ENCODE measurements at regions not wholly inside any gene's neighbourhood (a gene's known extent, or its start where the extent isn't known, plus 50 kb on each side); places are given as distances from the start of the nearest gene placed in this dataset.
"Not testable (repeated sequence)": the region's sequence is repeated elsewhere in the genome, so short reads cannot be mapped to it uniquely, and the experiment has no call there.

DNA sequence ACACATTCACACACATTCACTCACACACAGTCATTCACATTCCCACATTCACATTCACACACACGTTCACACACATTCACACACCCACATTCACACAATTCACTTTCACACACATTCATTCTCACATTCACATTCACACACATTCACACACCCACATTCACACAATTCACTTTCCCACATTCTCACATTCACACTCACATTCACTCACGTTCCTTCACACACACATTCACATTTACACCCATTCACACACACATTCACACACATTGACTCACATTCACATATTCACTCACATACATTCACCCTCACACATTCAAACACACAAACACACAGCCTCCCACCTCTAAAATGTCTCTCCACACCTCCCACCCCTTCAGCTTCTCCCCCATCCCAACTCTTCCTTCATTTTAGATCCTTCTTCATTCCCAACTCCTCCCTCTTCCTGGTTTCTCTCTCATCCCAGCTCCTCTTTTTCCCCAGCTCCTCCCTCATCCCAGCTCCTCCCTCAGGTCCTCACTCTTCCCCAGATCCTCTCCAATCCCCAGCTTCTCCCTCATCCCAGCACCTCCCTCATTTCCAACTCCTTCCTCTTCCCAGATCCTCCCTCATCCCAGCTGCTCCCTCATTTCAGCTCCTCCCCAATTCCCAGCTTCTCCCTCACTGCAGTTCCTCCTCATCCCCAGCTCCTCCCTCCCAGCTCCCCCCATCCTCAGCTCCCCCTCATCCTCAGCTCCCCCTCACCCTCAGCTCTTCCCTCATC, 111.0 kb downstream of the FAM53A start:
- no peak for DNase-seq (ENCODE audit: low read depth in 1 of 2, low spot score in 1 of 2)

DNA sequence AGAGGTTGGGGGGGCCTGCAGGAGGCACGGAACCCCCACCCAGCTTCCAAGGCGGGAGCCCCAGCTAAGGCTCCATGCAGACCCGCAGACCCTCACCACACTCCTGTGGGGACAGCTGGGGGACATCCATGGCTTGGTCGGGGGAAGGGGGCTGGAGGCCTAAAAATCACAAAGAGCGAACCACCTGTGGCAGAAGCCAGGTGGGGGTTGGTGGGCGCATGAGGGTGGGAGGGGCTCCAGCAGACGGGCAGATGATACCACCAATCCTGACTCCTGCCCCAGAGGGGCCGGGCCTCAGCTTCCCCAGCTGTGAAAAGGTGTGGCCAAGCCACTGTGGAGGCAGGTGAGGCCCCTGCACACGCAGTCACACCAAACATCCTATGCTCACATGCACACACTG, 111.6 kb downstream of the FAM53A start:
- DNase-seq (ENCODE audit: low read depth in 1 of 2, low spot score in 1 of 2) = no peak

DNA sequence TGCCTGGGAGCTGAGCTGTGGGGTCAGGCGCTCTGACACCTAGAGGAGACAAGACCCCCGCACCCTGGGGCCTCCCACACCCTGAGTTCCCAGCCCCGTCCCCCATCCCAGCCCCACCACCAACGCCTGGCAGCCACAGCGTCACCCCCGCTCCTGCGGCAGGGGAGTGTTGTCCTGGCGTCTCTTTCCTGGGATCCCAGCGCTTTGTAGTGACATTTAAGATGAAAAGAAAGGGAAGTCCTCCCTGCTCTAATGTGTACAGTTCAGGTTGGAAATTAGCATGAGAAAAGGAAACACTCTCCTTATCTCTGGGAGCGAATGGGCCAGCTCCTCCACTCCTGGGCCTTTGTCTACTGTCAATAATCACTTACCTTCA, 112.1 kb downstream of the FAM53A start:
- DNase-seq (ENCODE audit: low read depth in 1 of 2, low spot score in 1 of 2) = no peak

DNA sequence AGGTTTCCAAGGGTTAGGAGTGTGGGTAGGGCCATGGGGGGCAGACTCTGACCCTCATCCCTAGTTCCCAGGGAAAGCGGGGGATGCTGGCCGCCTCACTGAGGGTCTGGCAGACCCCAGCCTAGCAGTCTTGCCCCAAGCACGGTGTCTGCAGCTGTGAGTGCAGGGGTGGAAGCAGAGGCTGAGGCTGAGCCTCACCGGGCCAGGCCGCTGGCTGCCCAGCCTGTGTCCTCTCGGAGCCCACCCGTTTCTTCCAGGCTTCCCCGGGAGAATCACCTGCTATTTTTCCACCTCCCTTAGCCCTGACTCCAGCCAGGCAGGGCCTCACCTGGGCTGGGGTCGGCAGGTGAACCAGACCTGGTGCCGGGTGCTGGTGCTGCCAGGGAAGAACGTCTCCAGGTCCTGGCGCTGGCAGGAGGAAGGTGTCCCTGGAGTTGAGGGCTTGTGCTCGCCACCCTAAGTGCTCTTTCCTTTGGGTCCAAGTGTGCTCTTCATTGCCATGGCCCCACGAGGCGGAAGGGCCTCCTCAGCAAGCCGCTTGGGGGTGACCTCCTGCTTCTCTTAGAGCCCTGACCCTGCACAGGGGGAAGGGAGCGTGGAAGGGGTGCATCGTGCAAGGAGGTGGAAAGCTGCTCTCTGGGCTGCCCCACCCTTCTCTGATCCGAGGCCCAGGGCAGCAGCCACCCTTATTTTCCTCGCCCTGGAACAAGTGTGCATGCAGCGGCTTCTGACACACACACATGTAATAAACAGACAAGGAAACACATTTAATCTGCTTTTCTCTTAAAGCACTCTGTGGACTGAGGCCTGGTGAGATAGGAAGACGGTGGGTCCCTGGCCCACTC, 112.7 kb downstream of the FAM53A start:
- DNase-seq (ENCODE audit: low read depth in 1 of 2, low spot score in 1 of 2) = no peak

DNA sequence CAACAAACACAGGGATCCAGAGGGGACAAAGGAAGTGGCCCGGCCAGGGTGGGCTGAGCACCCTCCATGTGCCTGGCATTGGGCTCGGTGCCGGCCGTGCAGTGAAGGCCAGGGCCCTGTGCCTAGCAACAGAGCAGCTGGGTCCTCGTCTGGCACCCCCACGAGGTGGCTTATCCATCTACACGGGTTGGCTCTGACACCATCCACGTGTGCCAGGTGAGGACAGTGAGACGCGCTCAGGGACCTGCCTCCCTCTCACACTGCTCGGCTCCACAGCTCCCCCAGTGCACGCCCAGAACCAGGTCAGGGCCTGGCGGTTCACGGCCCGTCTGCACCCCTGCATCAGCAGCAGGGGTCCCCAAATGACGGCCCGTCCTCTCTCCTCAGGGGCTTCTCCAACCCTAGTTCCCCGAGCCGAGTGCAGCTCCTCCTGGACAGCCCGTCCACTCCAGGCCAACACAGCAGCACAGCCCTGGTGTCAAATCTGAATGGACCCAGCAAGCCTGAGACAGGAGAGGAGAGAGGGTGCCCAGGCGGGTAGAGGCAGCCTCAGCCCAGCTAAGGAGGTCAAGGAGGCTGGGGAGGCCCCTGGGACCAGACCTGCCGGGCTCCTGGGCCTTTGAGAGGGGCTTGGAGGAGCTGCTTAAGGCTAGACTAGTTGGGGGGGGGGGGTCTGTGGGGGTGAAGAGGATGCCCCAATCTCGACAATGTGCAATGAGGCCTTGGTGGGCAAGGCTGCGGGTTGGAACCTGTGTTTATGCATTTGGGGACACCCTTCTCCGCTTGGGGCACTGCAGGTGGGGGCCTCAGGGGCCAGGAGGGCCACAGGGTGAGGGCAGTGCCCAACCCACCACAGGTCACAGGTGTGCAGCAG, 113.6 kb downstream of the FAM53A start:
- no peak for DNase-seq (ENCODE audit: low read depth in 1 of 2, low spot score in 1 of 2)

DNA sequence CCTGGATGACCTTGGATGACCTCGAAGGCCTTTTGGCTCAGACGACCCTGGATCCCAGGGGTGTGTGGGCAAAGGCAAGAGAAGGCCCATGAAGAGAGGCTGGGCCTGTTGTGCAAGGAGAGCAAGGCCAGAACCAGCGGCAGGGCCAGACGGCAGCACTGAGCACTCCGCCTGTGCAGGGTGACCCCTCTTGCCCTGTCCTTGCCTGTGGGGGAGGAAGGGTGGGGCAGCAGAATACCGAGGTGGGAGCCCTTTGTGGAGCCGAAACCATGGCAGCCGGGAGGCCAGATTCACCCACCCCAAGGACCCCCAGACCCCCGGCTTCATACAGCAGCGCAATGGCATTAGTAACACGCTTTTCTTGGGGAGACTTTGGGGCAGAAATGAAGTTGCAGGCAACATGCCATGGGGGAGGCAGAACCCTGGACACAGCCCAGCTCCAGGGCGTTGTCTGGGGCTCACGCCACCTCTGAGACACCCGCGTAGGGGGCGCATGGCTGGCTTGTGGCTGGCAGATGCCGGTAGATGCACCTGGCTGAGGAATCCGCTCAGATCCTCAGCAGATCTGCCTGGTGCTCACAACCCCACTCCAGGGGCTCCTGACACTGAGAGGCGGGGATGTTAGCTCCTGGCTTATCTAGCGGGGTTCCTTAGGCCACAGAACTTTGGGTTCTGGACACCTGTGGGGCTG, 114.5 kb downstream of the FAM53A start:
- no peak for DNase-seq (ENCODE audit: low read depth in 1 of 2, low spot score in 1 of 2)

GRCh38 chr4:1568855-1569460, 115.2 kb downstream of the FAM53A start:
- no peak for DNase-seq (ENCODE audit: low read depth in 1 of 2, low spot score in 1 of 2)

DNA sequence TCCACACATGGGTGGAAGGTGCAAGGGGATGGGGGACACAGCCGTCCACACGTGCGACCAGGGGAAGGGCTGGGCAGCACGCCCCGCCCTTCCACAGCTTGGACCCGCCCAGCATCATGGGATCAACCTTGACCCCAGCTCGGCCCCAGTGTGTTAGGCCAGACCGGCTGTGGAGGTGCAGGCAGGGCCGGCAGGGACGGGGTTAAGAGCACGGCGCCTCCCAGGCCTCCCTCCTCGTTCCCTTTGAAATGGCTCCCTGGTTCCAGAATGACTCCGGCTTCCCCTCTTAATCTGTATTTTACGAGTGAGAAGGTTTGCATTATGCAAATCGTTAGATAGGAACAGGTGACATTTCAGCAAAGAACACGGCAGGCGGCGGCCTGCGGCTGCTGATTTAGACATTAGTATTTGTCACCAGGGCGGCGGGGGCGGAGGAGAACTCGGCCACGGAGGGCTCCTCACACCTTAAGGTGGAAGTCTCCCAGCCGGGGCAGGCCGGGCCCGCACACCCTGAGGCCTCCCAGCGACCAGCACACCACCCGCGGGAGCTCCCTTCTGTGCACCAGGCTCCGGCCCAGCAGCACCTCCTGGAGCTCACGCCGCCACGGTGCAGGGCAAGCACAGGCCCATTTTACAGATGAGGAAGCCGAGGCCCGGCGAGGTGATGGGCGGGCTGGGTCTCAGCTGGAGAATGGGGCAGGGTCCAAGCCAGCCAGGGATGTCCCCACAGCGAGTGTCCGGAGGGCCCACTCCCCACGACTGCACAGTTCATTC, 116.1 kb downstream of the FAM53A start:
- no peak for DNase-seq (ENCODE audit: low read depth in 1 of 2, low spot score in 1 of 2)

DNA sequence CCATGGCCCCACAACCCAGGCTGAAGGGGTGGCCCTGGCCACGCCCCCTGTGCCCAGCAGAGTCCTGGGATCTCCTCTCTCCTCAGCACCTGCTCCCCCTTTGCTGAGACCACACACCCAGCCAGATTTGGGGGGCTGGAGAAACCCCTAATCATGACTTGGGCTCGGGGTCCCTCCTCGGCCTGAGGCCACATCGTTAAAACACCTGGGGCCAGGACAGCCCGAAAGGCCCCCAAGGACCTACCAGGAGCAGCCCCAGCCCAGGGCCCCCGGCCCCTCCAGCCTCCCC, 116.7 kb downstream of the FAM53A start:
- no peak for DNase-seq (ENCODE audit: low read depth in 1 of 2, low spot score in 1 of 2)

GRCh38 chr4:1566838-1567518, 117.1 kb downstream of the FAM53A start:
- DNase-seq (ENCODE audit: low read depth in 1 of 2, low spot score in 1 of 2) = no peak

DNA sequence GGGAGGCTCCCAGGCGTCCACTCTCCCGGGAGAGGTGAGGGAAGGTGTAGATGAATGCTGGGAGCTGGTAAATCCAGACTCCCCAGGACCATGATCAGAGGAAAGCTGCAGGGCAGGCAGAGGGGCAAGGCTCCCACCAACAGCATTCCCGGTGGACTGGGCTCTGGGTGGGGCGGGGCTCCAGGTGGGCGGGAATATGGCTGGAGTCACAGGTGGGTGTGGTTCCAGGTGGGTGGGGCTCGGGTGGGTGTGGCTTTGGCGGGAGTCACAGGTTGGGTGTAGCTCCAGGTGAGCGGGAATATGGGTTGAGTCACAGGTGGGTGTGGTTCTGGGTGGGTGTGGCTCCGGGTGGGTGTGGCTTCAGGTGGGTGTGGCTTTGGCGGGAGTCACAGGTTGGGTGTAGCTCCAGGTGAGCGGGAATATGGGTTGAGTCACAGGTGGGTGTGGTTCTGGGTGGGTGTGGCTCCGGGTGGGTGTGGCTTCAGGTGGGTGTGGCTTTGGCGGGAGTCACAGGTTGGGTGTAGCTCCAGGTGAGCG, 117.7 kb downstream of the FAM53A start:
- not testable (repeated sequence) for DNase-seq (ENCODE audit: low read depth in 1 of 2, low spot score in 1 of 2)

DNA sequence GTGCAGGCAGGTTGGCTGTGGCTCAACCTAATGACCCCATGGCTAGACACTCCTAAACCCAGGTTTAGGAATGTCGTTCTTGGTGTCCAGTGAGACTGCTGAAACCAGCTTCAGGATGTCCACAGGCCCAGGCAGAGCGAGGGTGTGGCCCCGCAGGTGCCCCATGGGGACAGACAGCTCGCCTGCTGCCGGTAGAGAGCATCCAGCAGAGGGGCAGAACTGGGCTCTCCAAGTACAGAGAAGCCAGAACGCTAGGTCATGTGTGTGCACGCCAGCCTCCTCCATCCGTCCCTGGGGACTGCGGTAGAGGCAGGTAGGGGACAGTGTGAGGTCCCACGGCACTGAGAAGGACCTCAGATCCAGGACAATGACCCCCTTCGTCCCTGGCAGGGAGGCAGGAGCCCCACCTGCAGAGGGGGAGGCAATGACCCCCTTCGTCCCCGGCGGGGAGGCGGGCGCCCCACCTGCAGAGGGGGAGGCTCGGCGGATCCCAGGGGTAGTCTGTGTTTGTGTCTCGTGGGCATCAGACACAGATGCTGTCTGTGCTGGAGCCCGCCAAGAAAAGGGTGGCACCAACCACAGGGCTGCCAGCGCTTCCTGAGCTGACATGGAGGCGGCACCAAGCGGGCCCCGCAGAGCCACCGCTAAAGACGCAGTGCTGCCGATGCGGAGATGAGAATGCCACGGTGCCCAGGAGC, 118.4 kb downstream of the FAM53A start:
- no peak for DNase-seq (ENCODE audit: low read depth in 1 of 2, low spot score in 1 of 2)

DNA sequence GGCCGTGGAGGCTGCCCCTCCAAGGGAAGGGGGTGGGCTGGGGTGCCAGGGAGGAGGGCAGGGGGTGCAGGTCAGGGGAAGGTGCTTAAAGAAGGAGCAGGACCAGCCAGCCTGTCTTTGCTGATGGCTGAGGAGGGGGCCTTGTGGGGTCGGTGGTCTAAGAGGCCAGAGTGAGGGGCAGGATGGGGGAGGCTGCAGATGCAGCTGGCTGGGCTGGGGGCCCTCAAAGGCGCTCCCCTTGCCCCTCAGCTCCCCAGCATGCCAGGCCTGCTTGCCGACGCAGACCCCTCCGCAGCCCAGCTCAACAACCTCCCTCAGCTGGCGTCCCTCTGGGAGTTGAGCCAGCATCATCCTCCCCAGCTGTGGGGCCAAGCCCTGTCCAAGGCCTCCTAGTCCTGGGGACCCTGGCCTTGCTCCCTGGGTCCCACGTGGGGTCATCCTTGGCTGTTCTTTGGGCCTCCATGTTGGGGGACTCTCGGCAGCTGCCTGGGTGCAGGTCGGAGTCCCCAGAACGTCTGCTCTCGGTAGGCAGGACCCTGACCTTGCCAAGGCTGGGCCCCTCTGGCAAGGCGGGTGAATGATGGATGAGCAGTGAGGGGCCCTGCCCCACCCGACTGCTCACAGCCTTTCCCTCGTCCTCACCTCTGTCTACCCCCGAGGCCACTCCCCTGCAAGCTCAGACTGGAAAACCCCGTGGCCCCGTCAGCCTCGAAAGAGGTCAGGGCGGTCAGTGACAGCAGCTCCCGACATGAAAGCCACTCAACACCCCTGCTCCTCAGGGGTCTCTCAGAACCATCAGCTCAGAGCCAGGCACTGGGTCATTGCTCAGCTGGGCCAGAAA, 119.4 kb downstream of the FAM53A start:
- DNase-seq (ENCODE audit: low read depth in 1 of 2, low spot score in 1 of 2) = no peak

GRCh38 chr4:1563768-1564485, 120.2 kb downstream of the FAM53A start:
- no peak for DNase-seq (ENCODE audit: low read depth in 1 of 2, low spot score in 1 of 2)

DNA sequence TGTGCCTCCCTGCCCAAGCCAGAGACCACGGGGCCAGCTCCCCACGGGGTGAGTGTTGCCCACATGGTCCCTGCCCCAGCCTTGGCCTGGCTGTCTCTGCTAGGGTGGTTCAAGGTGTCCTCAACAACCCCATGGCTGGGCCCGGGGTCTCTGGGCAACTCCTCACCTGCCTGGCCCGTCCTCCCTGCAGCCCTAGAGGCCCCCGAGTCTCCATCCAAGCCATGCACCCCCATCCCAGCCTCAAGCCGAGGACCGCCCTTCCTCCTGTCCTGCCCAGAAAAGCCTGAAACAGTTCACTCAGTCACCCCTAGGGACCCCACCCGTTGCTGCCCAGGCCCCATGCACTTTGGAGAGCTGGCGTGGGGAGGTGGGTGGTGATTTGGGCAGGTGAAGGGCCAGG, 120.9 kb downstream of the FAM53A start:
- DNase-seq (ENCODE audit: low read depth in 1 of 2, low spot score in 1 of 2) = no peak

DNA sequence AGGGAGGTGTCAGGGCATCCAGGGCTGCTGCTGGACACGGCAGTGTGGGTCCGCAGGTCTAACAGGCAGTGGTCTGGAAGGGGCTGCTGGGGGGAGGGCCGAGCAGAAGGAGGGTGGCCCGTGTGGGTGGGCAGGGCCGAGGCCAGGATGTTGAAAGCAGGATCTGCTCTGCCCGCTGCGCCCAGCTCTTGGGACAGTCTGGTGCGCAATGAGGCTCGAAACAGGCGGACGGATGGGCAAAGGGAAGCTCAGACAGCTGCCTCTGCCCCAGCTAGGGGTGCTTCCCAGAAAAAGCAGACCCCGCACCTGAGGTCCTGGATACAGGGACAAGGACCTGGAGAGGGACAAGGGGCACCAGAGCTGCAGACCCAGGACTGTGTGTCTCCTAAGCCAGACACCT, 121.3 kb downstream of the FAM53A start:
- no peak for DNase-seq (ENCODE audit: low read depth in 1 of 2, low spot score in 1 of 2)

DNA sequence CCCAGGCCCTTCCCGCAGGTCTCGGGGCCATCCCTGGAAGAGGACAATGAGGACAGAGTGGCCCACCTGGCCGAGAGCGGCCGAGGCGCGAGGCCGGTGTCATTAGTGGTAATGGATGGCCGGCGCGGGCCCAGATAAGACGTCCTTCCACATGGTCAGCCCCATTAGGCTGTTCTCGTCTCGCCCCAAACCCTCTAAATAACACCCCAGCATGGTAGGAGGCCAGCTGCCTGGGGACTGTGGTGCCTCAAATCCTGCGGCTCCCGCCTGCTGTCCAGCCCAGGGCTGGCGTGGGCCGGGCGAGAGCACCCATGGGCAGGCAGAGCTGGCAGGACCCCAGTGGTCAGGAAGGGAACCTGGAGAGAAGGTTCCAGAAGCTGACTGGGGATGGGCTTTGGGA, 121.7 kb downstream of the FAM53A start:
- DNase-seq (ENCODE audit: low read depth in 1 of 2, low spot score in 1 of 2) = no peak

Data from stimulated activated CD4-positive, alpha-beta T cell treated with anti-CD3 and anti-CD28 coated beads, Interleukin-15, amount 100 ng/mL, for 1 hour (primary cell).